ENCODE measurements at regions not wholly inside any gene's neighbourhood (a gene's known extent, or its start where the extent isn't known, plus 50 kb on each side); places are given as distances from the start of the nearest gene placed in this dataset.

DNA sequence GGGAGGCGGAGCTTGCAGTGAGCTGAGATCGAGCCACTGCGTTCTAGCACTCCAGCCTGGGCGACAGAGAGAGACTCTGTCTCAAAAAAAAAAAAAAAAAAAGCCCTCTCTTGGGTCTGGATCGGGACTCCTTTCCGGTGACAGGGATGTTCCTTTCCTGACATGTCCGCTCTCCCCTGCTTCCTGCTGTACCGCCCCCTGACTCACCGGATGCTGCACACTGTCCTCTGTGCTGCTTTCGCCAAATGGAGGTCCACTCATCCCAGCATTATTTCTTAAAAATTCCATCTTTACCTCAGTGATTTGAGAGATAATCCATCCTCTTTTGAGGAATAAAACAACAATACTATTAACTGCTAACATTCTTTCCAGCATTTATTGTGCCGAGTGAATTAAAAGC is 113.8 kb upstream of the EEPD1 start:
- ATAC-seq, result peak in 2 of 4 donors; percentile 14 to 52

DNA sequence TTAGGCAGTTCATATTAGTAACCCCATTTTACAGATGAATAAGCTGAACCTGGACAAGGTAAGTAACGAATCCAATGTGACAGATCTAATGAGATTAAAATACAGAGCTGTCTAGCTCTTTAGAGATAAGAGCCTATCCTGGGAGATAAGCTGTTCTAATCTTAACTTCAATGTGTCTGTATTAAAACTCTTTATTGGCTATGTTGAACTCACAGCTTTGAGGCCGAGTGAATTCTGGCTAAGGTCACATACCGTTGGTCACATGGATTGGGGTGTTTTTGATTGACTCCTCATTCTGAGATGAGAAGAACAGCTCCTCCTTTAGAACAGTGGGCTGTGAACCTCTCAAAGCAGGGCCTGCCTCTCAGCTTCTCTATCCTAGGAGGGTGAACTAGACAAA is 113.4 kb upstream of the EEPD1 start:
- DNase-seq (no peak), ATAC-seq (no peak)
- Histone ChIP-seq H3K36me3 (no peaks in the 10 kb centered on the region), H3K9me3 (no peaks in the 10 kb centered on the region), H3K27me3 (no peaks in the 10 kb centered on the region), H3K4me1 (peaks cover 0 to 19% (median 0%) of the 10 kb centered on the region in 4 donors), H3K27ac (no peak overlapping the region), H3K4me3 (no peak overlapping the region)
- TF ChIP-seq, protein P1, sequence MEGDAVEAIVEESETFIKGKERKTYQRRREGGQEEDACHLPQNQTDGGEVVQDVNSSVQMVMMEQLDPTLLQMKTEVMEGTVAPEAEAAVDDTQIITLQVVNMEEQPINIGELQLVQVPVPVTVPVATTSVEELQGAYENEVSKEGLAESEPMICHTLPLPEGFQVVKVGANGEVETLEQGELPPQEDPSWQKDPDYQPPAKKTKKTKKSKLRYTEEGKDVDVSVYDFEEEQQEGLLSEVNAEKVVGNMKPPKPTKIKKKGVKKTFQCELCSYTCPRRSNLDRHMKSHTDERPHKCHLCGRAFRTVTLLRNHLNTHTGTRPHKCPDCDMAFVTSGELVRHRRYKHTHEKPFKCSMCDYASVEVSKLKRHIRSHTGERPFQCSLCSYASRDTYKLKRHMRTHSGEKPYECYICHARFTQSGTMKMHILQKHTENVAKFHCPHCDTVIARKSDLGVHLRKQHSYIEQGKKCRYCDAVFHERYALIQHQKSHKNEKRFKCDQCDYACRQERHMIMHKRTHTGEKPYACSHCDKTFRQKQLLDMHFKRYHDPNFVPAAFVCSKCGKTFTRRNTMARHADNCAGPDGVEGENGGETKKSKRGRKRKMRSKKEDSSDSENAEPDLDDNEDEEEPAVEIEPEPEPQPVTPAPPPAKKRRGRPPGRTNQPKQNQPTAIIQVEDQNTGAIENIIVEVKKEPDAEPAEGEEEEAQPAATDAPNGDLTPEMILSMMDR (IDR thresholded peaks at IDR 0.05), result no peak
- TF ChIP-seq POLR2A (IDR thresholded peaks at IDR 0.05), result no peak
- WGBS (ENCODE audit: insufficient coverage, low coverage, low lambda C conversion rate, missing lambda C conversion rate), result 74% methylated on average over 3 of the region's 3 CpGs
- intact Hi-C loops (cut with DNase I), result no loop called here

More for the DNA sequence above, 113.8 kb upstream of the EEPD1 start:
- intact Hi-C loops (cut with DNase I), result no loop called here
- H3K27ac ChIP-seq, result no peak overlapping the region
- no peaks in the 10 kb centered on the region for H3K27me3 ChIP-seq
- WGBS (ENCODE audit: insufficient coverage, low coverage, low lambda C conversion rate, missing lambda C conversion rate), result 57% methylated on average over 7 of the region's 11 CpGs
- H3K4me1 ChIP-seq, result peaks cover 0 to 16% (median 0%) of the 10 kb centered on the region in 4 donors
- no peak overlapping the region for H3K4me3 ChIP-seq
- H3K9me3 ChIP-seq, result no peaks in the 10 kb centered on the region
- no peak for TF ChIP-seq POLR2A (IDR thresholded peaks at IDR 0.05)
- TF ChIP-seq, protein P1 (IDR thresholded peaks at IDR 0.05), result no peak
- no peaks in the 10 kb centered on the region for H3K36me3 ChIP-seq
- peak in 1 of 3 donors; percentile 33 for DNase-seq

DNA sequence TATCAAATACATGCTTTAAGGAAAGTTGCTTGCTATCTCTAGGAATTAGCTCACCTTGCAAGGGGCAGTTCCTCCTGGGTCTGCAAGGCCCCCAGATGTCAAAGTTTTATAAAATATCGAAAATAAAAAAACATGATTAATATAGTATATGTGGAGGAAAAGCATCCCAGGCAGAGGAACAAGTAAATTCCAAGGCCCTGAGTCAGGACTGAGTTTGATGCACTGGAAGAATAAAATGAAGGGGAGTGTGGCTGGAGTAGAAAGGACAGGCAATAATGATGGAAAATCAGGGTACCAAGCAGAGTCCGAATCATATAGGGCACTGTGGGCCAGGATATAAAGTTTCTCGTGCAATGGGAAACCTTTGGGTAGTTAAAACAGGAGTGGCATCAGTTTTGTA is 112.4 kb upstream of the EEPD1 start:
- no peaks in the 10 kb centered on the region for H3K36me3 ChIP-seq
- no peak overlapping the region for H3K4me3 ChIP-seq
- no peak for TF ChIP-seq POLR2A (IDR thresholded peaks at IDR 0.05)
- TF ChIP-seq, protein P1 (IDR thresholded peaks at IDR 0.05), result no peak
- peaks cover 0 to 29% (median 4%) of the 10 kb centered on the region in 4 donors for H3K4me1 ChIP-seq
- DNase-seq (no peak), ATAC-seq (no peak)
- no peaks in the 10 kb centered on the region for H3K9me3 ChIP-seq
- no peaks in the 10 kb centered on the region for H3K27me3 ChIP-seq
- no peak overlapping the region for H3K27ac ChIP-seq
- intact Hi-C loops (cut with DNase I), result no loop called here
- 72% methylated on average over 3 of the region's 3 CpGs for WGBS (ENCODE audit: insufficient coverage, low coverage, low lambda C conversion rate, missing lambda C conversion rate)

DNA sequence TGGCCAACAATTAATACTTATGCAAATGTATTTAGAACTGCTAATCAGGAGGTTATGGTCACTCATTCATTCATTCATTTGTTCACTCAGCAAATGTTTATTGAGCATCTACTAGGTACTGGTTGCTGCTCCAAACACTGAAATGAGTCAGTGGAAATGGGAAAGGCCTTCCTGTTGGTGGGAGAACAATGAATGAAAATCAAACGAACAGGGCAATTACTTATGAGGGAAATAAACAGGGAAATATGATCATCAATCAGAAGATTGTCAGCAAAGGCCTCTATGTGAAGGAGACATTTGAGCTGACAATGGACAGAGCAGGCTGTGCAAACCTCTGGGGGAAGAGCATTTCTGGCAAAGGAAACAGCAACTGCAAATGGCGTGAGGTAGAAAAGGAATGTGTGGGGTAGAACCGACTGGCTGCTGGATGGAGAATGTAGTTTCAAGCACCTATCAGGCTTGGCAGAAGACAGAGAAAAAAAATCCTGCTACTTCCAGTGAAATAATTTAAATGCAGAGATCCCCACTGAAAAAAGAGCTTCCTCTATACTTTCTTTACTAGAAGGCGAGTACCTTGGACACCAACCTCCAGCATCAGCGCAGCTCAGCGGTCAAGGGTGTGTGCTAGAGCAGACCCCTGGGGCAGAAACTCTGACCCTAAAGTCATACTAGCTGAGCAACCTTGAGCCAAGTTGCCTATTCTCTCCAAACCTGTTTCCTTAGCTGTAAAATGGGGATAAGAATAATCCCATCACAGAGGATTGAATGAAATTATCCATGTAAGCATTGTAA is 108.8 kb upstream of the EEPD1 start:
- peaks cover 0 to 43% (median 8%) of the 10 kb centered on the region in 4 donors for H3K4me1 ChIP-seq
- ATAC-seq, result no peak
- H3K36me3 ChIP-seq, result no peaks in the 10 kb centered on the region
- DNase-seq, result no peak
- no peak overlapping the region for H3K4me3 ChIP-seq
- intact Hi-C loops (cut with DNase I), result no loop called here
- H3K27me3 ChIP-seq, result no peaks in the 10 kb centered on the region
- 78% methylated on average over 6 of the region's 6 CpGs for WGBS (ENCODE audit: insufficient coverage, low coverage, low lambda C conversion rate, missing lambda C conversion rate)
- TF ChIP-seq, protein P1 (IDR thresholded peaks at IDR 0.05), result no peak
- no peak for TF ChIP-seq POLR2A (IDR thresholded peaks at IDR 0.05)
- peak overlapping the region in 1 of 3 donors; percentile 66 for H3K27ac ChIP-seq
- no peaks in the 10 kb centered on the region for H3K9me3 ChIP-seq
